Astrocyte of the cerebellum (primary cell): ENCODE measurements at regions not wholly inside any gene's neighbourhood (a gene's known extent, or its start where the extent isn't known, plus 50 kb on each side); places are given as distances from the start of the nearest gene placed in this dataset.

Source experiments
- DNase-seq: peaks from one replicate; pipeline ENCODE4 v3.0.0-alpha.2; 2011; ENCODE audit warnings: low read depth
- H3K4me3 ChIP-seq: 2 replicates; pipeline ENCODE4 v1.5.1; 2011; ENCODE audit warnings: mild to moderate bottlenecking, low read depth, low read length, moderate library complexity
- in situ Hi-C: cut with HindIII; loops from 2 replicates; pipeline ENCODE4 v1.10.0; 2017; ENCODE audit warnings: low sequenced_read_pairs
- TF ChIP-seq, protein P1 (sequence below): IDR thresholded peaks from 2 replicates; pipeline ENCODE4 v1.5.1; 2012; ENCODE audit warnings: low read length, low read depth, moderate library complexity, mild to moderate bottlenecking; ENCODE audit errors: missing control alignments

DNA sequence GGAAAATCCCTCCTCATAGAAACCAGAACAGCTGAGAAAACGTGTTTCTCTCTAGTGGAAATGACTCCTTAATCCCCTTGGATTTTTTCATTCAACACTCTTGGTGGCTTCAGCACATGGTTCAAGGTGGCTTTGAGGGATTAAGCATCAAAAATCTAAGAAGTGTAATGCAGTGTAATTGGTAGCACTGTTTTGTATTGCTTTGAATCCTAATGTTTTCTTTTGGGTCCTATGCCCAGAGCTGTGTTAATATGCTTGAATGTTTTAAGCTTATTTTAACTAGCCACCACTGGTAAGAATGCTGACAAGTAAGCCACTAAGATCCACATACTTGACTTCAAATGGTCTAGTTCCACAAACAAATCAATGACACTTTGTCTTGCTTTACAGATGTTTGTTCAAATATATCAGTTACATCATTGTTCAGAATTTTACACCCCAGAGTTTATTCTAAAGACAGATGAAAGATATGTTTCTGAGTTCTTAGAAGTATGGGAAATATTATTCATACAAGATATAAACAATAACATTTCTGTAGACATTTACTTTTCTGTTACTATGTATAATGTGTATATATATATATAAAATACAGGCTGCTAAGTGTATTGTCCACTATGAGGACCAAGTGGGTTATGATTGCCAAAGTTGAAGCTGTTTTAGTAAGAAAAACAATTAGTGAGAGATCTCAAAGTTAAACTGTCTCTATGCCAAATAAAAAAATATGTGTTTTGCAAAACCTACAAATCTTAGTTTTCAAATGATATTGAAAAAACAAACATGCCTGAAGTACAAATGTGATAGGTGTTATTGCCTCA lies 220.8 kb downstream of the OGFRL1 start:
- H3K4me3 ChIP-seq = no peak overlapping the region
- no peak for DNase-seq
- in situ Hi-C loops = loop anchor here (10.0 to 25.0 kb wide), 2 partner anchors 125 to 322 kb away; no protein-coding TSS in a partner anchor
- TF ChIP-seq, protein P1, sequence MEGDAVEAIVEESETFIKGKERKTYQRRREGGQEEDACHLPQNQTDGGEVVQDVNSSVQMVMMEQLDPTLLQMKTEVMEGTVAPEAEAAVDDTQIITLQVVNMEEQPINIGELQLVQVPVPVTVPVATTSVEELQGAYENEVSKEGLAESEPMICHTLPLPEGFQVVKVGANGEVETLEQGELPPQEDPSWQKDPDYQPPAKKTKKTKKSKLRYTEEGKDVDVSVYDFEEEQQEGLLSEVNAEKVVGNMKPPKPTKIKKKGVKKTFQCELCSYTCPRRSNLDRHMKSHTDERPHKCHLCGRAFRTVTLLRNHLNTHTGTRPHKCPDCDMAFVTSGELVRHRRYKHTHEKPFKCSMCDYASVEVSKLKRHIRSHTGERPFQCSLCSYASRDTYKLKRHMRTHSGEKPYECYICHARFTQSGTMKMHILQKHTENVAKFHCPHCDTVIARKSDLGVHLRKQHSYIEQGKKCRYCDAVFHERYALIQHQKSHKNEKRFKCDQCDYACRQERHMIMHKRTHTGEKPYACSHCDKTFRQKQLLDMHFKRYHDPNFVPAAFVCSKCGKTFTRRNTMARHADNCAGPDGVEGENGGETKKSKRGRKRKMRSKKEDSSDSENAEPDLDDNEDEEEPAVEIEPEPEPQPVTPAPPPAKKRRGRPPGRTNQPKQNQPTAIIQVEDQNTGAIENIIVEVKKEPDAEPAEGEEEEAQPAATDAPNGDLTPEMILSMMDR = no peak

DNA sequence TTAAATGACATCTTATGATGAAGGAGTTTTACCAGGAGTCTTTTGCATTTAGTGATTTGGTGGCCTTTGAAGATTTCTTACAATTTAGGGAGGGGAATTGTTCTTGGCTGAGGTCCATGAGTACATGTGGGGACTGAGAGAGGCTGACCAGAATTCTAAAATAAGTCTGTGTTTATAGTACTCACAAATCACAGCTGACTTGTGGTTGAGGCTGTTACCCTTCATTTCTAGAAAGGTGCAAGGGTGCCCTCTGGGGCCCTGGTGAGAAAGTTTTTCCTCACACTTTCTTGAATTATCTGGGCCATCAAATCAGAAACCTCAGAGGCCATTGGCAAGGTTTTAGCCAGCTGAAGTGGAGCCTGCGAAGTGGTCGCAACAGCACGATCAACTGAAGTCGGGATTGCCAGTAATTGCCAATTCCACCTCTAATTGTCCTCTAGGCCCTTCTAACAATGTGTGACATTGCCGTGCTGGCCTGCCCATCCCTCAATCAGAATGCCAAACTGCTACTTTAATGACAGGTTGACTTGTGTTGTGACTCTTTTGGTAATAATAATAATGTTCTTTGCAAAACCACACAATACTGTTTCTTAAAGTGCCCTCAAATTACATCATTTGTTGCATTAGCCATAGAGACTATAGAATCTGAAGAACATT lies 221.6 kb downstream of the OGFRL1 start:
- TF ChIP-seq, protein P1 = peak; percentile 67
- no peak overlapping the region for H3K4me3 ChIP-seq
- in situ Hi-C loops = loop anchor here (25.0 kb wide), 1 partner anchor 323 kb away; no protein-coding TSS in a partner anchor
- peak; percentile 79 for DNase-seq

DNA sequence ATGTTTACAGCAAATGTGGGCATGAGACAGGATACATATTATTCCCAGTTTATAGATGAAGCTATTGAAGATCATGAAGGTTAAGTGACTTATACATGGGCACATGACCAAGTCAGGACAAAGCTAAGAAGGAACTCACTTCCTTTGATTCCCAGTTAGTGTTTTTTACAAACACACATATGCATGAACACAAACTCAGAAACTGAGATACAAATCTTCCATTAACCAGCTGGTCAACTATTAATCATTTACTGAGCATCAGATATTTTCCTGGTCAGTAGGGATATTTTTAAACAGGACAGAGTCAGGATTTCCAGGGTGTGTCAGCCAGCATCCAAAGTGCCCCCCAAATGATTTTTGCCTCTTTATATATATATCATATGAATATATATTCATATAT lies 222.2 kb downstream of the OGFRL1 start:
- no peak overlapping the region for H3K4me3 ChIP-seq
- TF ChIP-seq, protein P1 = no peak
- in situ Hi-C loops = loop anchor here (25.0 kb wide), 1 partner anchor 324 kb away; no protein-coding TSS in a partner anchor
- no peak for DNase-seq

DNA sequence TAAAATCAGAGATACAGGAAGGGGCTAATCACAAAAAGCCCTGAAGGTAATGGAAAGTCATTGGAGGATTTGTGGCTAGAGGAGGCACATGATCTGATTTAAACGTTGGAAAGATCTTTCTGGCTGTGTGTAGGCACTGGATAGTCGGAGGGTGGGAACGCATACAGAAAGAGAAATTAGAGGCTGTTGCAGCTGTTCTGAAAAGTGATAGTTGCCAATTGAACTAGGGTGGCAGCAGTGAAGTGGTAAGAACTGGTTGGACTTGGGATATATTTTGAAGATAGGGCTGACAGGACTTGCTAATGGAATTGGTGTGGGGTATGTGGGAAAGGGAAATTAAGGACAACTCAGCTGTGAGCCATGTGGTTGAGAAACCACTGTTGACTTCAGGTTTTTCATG lies 223.6 kb downstream of the OGFRL1 start:
- H3K4me3 ChIP-seq = no peak overlapping the region
- in situ Hi-C loops = loop anchor here (25.0 kb wide), 1 partner anchor 325 kb away; no protein-coding TSS in a partner anchor
- DNase-seq = no peak

DNA sequence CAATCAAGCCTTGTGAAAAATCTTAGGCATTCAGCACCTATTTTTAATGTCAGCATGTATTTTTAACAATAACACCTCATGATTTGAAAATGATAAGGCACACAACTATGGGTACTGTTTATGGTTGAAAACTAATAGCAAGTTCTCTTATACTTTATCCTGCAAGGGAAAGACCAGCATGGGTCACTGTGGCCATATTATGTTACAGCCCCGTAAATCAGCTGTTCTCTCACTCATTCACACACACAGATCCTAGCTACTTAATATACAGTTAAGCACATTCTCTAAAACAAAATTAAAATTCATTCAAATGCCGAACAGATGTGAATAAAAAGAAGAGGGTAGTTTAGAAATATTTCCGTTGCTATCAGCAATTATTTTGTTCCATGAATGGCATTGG lies 224.4 kb downstream of the OGFRL1 start:
- TF ChIP-seq, protein P1 = no peak
- H3K4me3 ChIP-seq = no peak overlapping the region
- in situ Hi-C loops = loop anchor here (25.0 kb wide), 1 partner anchor 326 kb away; no protein-coding TSS in a partner anchor
- DNase-seq = no peak

More for the DNA sequence above, 223.6 kb downstream of the OGFRL1 start:
- TF ChIP-seq, protein P1 = no peak

DNA sequence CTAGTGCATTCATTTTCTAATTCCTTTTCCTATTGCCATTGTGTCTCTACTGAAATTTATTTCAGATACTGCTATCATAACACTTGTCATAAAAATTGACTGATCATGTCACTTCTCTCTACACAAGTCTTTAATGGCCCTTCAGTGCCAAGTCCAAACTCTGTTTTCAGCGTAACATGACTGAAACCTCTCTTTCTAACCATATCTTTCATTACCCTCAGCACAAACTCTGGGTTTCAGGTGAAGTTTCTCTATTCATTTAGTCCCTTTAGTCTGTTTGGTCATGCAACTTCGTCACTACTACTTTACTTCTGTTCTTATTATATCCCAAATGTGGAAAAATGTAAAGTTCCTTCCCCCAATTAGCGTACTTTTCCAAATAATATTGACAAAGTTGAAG lies 234.9 kb downstream of the OGFRL1 start:
- TF ChIP-seq, protein P1 = no peak
- DNase-seq = no peak
- no peak overlapping the region for H3K4me3 ChIP-seq
- in situ Hi-C loops = loop anchor here (25.0 kb wide), 1 partner anchor 336 kb away; no protein-coding TSS in a partner anchor
